ENCODE measurements at regions not wholly inside any gene's neighbourhood (a gene's known extent, or its start where the extent isn't known, plus 50 kb on each side); places are given as distances from the start of the nearest gene placed in this dataset.

- no peak overlapping the region for H3K4me3 Mint-ChIP-seq
- CTCF ChIA-PET: no interaction called here
- no peak overlapping the region for H3K27ac Mint-ChIP-seq
- DNase-seq (no peak), ATAC-seq (ENCODE audit: low read depth) (no peak)
- intact Hi-C loops (cut with micrococcal nuclease): no loop called here
- no peaks in the 10 kb centered on the region for H3K4me1 Mint-ChIP-seq
- POLR2A ChIA-PET: no interaction called here
- H3K27me3 Mint-ChIP-seq: peaks cover 9% of the 10 kb centered on the region
- H3K36me3 Mint-ChIP-seq (ENCODE audit: low read depth): no peaks in the 10 kb centered on the region
- TF ChIP-seq CTCF (IDR thresholded peaks at IDR 0.05): no peak
- no peaks in the 10 kb centered on the region for H3K9me3 Mint-ChIP-seq
Observed at GRCh38 chr4:138672393-138672976, 343.1 kb upstream of the NOCT start.

- ATAC-seq (ENCODE audit: low read depth): no peak
- Mint-ChIP-seq H3K27me3 (peaks cover 9% of the 10 kb centered on the region), H3K9me3 (no peaks in the 10 kb centered on the region), H3K27ac (no peak overlapping the region), H3K4me3 (no peak overlapping the region), H3K4me1 (no peaks in the 10 kb centered on the region), H3K36me3 (ENCODE audit: low read depth) (no peaks in the 10 kb centered on the region)
- POLR2A ChIA-PET: no interaction called here
- TF ChIP-seq CTCF (IDR thresholded peaks at IDR 0.05): no peak
- CTCF ChIA-PET: interaction anchor here (1.0 kb wide), 1 partner anchor 10 kb away, joined by 3 read pairs; no protein-coding TSS in a partner anchor
- no peak for DNase-seq
- intact Hi-C loops (cut with micrococcal nuclease): no loop called here
Observed at GRCh38 chr4:138671606-138672084, 343.9 kb upstream of the NOCT start.

GRCh38 chr4:138671106-138671505 lies 344.5 kb upstream of the NOCT start:
- intact Hi-C loops (cut with micrococcal nuclease): no loop called here
- TF ChIP-seq CTCF (IDR thresholded peaks at IDR 0.05): no peak
- H3K27me3 Mint-ChIP-seq: peaks cover 6% of the 10 kb centered on the region
- no peak overlapping the region for H3K27ac Mint-ChIP-seq
- ATAC-seq (ENCODE audit: low read depth) (no peak), DNase-seq (no peak)
- ChIA-PET POLR2A (no interaction called here), CTCF (interaction anchor here (1.0 kb wide), 1 partner anchor 11 kb away, joined by 3 read pairs; no protein-coding TSS in a partner anchor)
- H3K4me1 Mint-ChIP-seq: no peaks in the 10 kb centered on the region
- H3K4me3 Mint-ChIP-seq: no peak overlapping the region
- no peaks in the 10 kb centered on the region for H3K36me3 Mint-ChIP-seq (ENCODE audit: low read depth)
- no peaks in the 10 kb centered on the region for H3K9me3 Mint-ChIP-seq

- intact Hi-C loops (cut with micrococcal nuclease): no loop called here
- Mint-ChIP-seq H3K9me3 (no peaks in the 10 kb centered on the region), H3K4me1 (no peaks in the 10 kb centered on the region), H3K36me3 (ENCODE audit: low read depth) (no peaks in the 10 kb centered on the region), H3K27ac (no peak overlapping the region), H3K4me3 (no peak overlapping the region), H3K27me3 (peaks cover 5% of the 10 kb centered on the region)
- ChIA-PET CTCF (no interaction called here), POLR2A (no interaction called here)
- no peak for ATAC-seq (ENCODE audit: low read depth)
- DNase-seq: no peak
- TF ChIP-seq CTCF (IDR thresholded peaks at IDR 0.05): no peak
Observed at GRCh38 chr4:138670681-138671080, 344.9 kb upstream of the NOCT start.

GRCh38 chr4:138669479-138670315 lies 345.9 kb upstream of the NOCT start:
- Mint-ChIP-seq H3K9me3 (no peaks in the 10 kb centered on the region), H3K36me3 (ENCODE audit: low read depth) (no peaks in the 10 kb centered on the region), H3K27ac (no peak overlapping the region), H3K27me3 (peaks cover 5% of the 10 kb centered on the region), H3K4me3 (no peak overlapping the region), H3K4me1 (no peaks in the 10 kb centered on the region)
- intact Hi-C loops (cut with micrococcal nuclease): no loop called here
- POLR2A ChIA-PET: no interaction called here
- TF ChIP-seq CTCF (IDR thresholded peaks at IDR 0.05): no peak
- CTCF ChIA-PET: interaction anchor here (1.3 to 1.9 kb wide), 2 partner anchors 9 to 11 kb away, joined by 4 to 6 read pairs; no protein-coding TSS in a partner anchor
- ATAC-seq (ENCODE audit: low read depth) (no peak), DNase-seq (no peak)

All from activated B cell treated with CpG ODN at 0.5 μM for 24 hours (primary cell).